B cell (primary cell): ENCODE measurements at regions not wholly inside any gene's neighbourhood (a gene's known extent, or its start where the extent isn't known, plus 50 kb on each side); places are given as distances from the start of the nearest gene placed in this dataset.

Source experiments
- ATAC-seq: fragments of 200-7000 bp; cut with Tn5 transposase; one replicate; pipeline ENCODE4 v1.10.0; 2021; ENCODE audit warnings: low read depth, mild to moderate bottlenecking, moderate number of reproducible peaks, moderate library complexity
- CTCF ChIA-PET: fragments of 350-600 bp; sonication (Branson Sonifier 250); formaldehyde crosslinking; loops from one replicate; lab custom pipeline; 2021; ENCODE audit warnings: antibody characterized with exemption, inconsistent platforms; lab: Charles Lee
- POLR2A ChIA-PET: fragments of 350-600 bp; sonication (Branson Sonifier 250); formaldehyde crosslinking; loops from one replicate; lab custom pipeline; 2021; ENCODE audit warnings: antibody characterized with exemption; lab: Charles Lee
- DNase-seq: peaks from one replicate; pipeline ENCODE4 v3.0.0; 2013
- H2AFZ ChIP-seq: 2 replicates; pipeline ENCODE4 v1.6.1; 2012; ENCODE audit warnings: mild to moderate bottlenecking, low read depth, low read length; ENCODE audit not compliant: insufficient read depth, poor library complexity, severe bottlenecking
- H3K27ac ChIP-seq, 2 donors: 1 replicate in 1 of 2; 2 replicates in 1 of 2; pipeline ENCODE4 v1.5.1; 2012 to 2013; ENCODE audit warnings: low read length in 2 of 2, mild to moderate bottlenecking in 2 of 2, moderate library complexity in 1 of 2
- H3K27me3 ChIP-seq, 4 experiments: fragments of 200-600 bp in 1 of 4; sonication (generic) in 1 of 4; replicated peaks in 1 of 4; 1 replicate in 2 of 4; 2 replicates in 2 of 4; pipeline versions ENCODE4 v1.6.1 to v1.7.0; 2013 to 2016; ENCODE audit warnings: low read length in 3 of 4, mild to moderate bottlenecking in 2 of 4, mixed read lengths in 1 of 4, moderate library complexity in 1 of 4; ENCODE audit not compliant: insufficient read depth in 4 of 4, control insufficient read depth in 3 of 4; ENCODE audit errors: control extremely low read depth in 1 of 4
- H3K36me3 ChIP-seq, 2 experiments: replicated peaks in 1 of 2; 1 replicate in 1 of 2; 2 replicates in 1 of 2; pipeline versions ENCODE4 v1.6.1 to v1.7.1; 2013; ENCODE audit warnings: low read length in 1 of 2; ENCODE audit not compliant: insufficient read depth in 2 of 2, control insufficient read depth in 1 of 2; ENCODE audit errors: control extremely low read depth in 1 of 2, extremely low read depth in 1 of 2
- H3K4me1 ChIP-seq, 2 donors: fragments of 200-600 bp in 1 of 2; sonication (generic) in 1 of 2; 1 replicate in 1 of 2; 2 replicates in 1 of 2; pipeline versions ENCODE4 v1.5.1 to v1.6.1; 2013 to 2017; ENCODE audit warnings: low read length in 2 of 2; ENCODE audit not compliant: control insufficient read depth in 2 of 2, insufficient read depth in 2 of 2
- H3K4me2 ChIP-seq: replicated peaks from 2 replicates; pipeline ENCODE3; 2012; ENCODE audit warnings: mild to moderate bottlenecking, low read depth, low read length; ENCODE audit not compliant: poor library complexity, severe bottlenecking
- H3K4me3 ChIP-seq, 5 experiments: fragments of 200-600 bp in 1 of 5; sonication (generic) in 1 of 5; 1 replicate in 3 of 5; 2 replicates in 2 of 5; pipeline versions ENCODE4 v1.5.1 to v1.7.0; 2011 to 2016; ENCODE audit warnings: low read length in 4 of 5, mild to moderate bottlenecking in 4 of 5, low read depth in 2 of 5, control low read depth in 1 of 5, moderate library complexity in 1 of 5; ENCODE audit not compliant: insufficient read depth in 1 of 5; ENCODE audit errors: control extremely low read depth in 1 of 5, extremely low read depth in 1 of 5
- H3K79me2 ChIP-seq: fragments of 200-600 bp; sonication (generic); one replicate; pipeline ENCODE4 v1.6.0; 2016; ENCODE audit warnings: low read length; ENCODE audit not compliant: control insufficient read depth, insufficient read depth
- H3K9ac ChIP-seq: fragments of 200-600 bp; sonication (generic); 2 replicates; pipeline ENCODE4 v1.6.1; 2017; ENCODE audit warnings: mild to moderate bottlenecking, low read length, moderate library complexity
- H3K9me3 ChIP-seq, 3 donors: one replicate each; pipeline versions ENCODE4 v1.6.1 to v1.7.1; 2013; ENCODE audit warnings: low read length in 2 of 3; ENCODE audit not compliant: control insufficient read depth in 2 of 3, insufficient read depth in 1 of 3; ENCODE audit errors: control extremely low read depth in 1 of 3
- H4K20me1 ChIP-seq: 2 replicates; pipeline ENCODE4 v1.6.0; 2012; ENCODE audit warnings: mild to moderate bottlenecking, low read length; ENCODE audit not compliant: insufficient read depth, control insufficient read depth, poor library complexity, severe bottlenecking
- H3K27ac Mint-ChIP-seq: one replicate; pipeline ENCODE4 v1.8.0; 2021; ENCODE audit warnings: mixed read lengths
- H3K27me3 Mint-ChIP-seq: one replicate; pipeline ENCODE4 v1.8.0; 2021; ENCODE audit warnings: mixed read lengths
- H3K4me1 Mint-ChIP-seq: one replicate; pipeline ENCODE4 v1.8.0; 2021; ENCODE audit warnings: mixed read lengths
- H3K4me3 Mint-ChIP-seq: one replicate; pipeline ENCODE4 v1.8.0; 2021; ENCODE audit warnings: mixed read lengths
- H3K9me3 Mint-ChIP-seq: one replicate; pipeline ENCODE4 v1.8.0; 2022; ENCODE audit warnings: mixed read lengths; ENCODE audit not compliant: insufficient read depth
- CTCF ChIP-seq: fragments of 200-600 bp; IDR thresholded peaks from one replicate; pipeline ENCODE4 v1.8.0; 2022; ENCODE audit warnings: antibody characterized with exemption, mild to moderate bottlenecking
- EZH2 ChIP-seq: IDR thresholded peaks from 2 replicates; pipeline ENCODE4 v1.6.1; 2012; ENCODE audit warnings: borderline replicate concordance, low read depth, mild to moderate bottlenecking, moderate library complexity, low read length; ENCODE audit not compliant: insufficient read depth, poor library complexity, severe bottlenecking
- WGBS: methylation state at CpG from one replicate; pipeline ENCODE4 v1.1.5; 2013; ENCODE audit warnings: missing lambda C conversion rate; ENCODE audit not compliant: insufficient coverage; 5-methylcytosine and 5-hydroxymethylcytosine counted together
- intact Hi-C: fragments of 100-400 bp; cut with micrococcal nuclease; formaldehyde crosslinking; loops from one replicate; pipeline ENCODE4 v1.10.0; 2022

GRCh38 chr2:128779301-128780095 lies 460.8 kb upstream of the HS6ST1 start:
- Histone ChIP-seq H3K4me2 (no peak overlapping the region), H3K9ac (no peak overlapping the region), H3K4me1 (no peaks in the 10 kb centered on the region), H3K9me3 (no peaks in the 10 kb centered on the region), H3K27ac (no peak overlapping the region), H3K36me3 (no peaks in the 10 kb centered on the region), H2AFZ (no peak overlapping the region), H3K4me3 (no peak overlapping the region), H3K27me3 (peaks cover 0 to 3% (median 0%) of the 10 kb centered on the region in 4 experiments), H3K79me2 (no peaks in the 10 kb centered on the region), H4K20me1 (no peaks in the 10 kb centered on the region)
- intact Hi-C loops = no loop called here
- ChIA-PET CTCF (no interaction called here), POLR2A (no interaction called here)
- 100% methylated on average over 5 of the region's 9 CpGs for WGBS
- H3K27ac Mint-ChIP-seq = no peak overlapping the region
- no peaks in the 10 kb centered on the region for H3K9me3 Mint-ChIP-seq
- ATAC-seq (no peak), DNase-seq (no peak)
- TF ChIP-seq CTCF = no peak
- no peak for TF ChIP-seq EZH2
- H3K27me3 Mint-ChIP-seq = peaks cover under 1% of the 10 kb centered on the region
- no peak overlapping the region for H3K4me3 Mint-ChIP-seq
- H3K4me1 Mint-ChIP-seq = no peaks in the 10 kb centered on the region

GRCh38 chr2:128780434-128781080 lies 461.9 kb upstream of the HS6ST1 start:
- H3K36me3 ChIP-seq = no peaks in the 10 kb centered on the region
- H3K27ac ChIP-seq = no peak overlapping the region
- H3K4me2 ChIP-seq = no peak overlapping the region
- H3K79me2 ChIP-seq = no peaks in the 10 kb centered on the region
- Mint-ChIP-seq H3K27me3 (peaks cover 3% of the 10 kb centered on the region), H3K27ac (no peak overlapping the region), H3K9me3 (no peaks in the 10 kb centered on the region), H3K4me3 (no peak overlapping the region), H3K4me1 (no peaks in the 10 kb centered on the region)
- intact Hi-C loops = no loop called here
- no peaks in the 10 kb centered on the region for H4K20me1 ChIP-seq
- no peak overlapping the region for H2AFZ ChIP-seq
- H3K4me1 ChIP-seq = no peaks in the 10 kb centered on the region
- TF ChIP-seq EZH2 (no peak), CTCF (no peak)
- peaks cover 0 to 3% (median 0%) of the 10 kb centered on the region in 4 experiments for H3K27me3 ChIP-seq
- WGBS = 96% methylated on average over 4 of the region's 5 CpGs
- H3K9ac ChIP-seq = no peak overlapping the region
- ChIA-PET POLR2A (no interaction called here), CTCF (no interaction called here)
- no peak for DNase-seq
- H3K4me3 ChIP-seq = no peak overlapping the region
- no peak for ATAC-seq
- no peaks in the 10 kb centered on the region for H3K9me3 ChIP-seq
